WERI-Rb-1 (cell line): ENCODE measurements at regions not wholly inside any gene's neighbourhood (a gene's known extent, or its start where the extent isn't known, plus 50 kb on each side); places are given as distances from the start of the nearest gene placed in this dataset.

Experiments used
- DNase-seq: peaks from one replicate; pipeline ENCODE4 v3.0.0-alpha.2; 2020
- H3K27ac ChIP-seq: fragments of 250-450 bp; sonication (Bioruptor Pico); 2 replicates; pipeline ENCODE4 v1.5.1; 2020; ENCODE audit warnings: mild to moderate bottlenecking, moderate library complexity
- H3K27me3 ChIP-seq: fragments of 250-450 bp; sonication (Bioruptor Pico); 2 replicates; pipeline ENCODE4 v1.5.1; 2021; ENCODE audit warnings: mild to moderate bottlenecking, low read depth, moderate library complexity; ENCODE audit not compliant: insufficient read depth, severe bottlenecking
- H3K36me3 ChIP-seq: fragments of 250-450 bp; sonication (Bioruptor Pico); 2 replicates; pipeline ENCODE4 v1.5.1; 2020; ENCODE audit warnings: mild to moderate bottlenecking, moderate library complexity
- H3K4me3 ChIP-seq: 2 replicates; pipeline ENCODE4 v1.5.1; 2011; ENCODE audit warnings: low read depth, mild to moderate bottlenecking, control low read depth, low read length
- H3K9me3 ChIP-seq: fragments of 250-450 bp; sonication (Bioruptor Pico); 2 replicates; pipeline ENCODE4 v1.5.1; 2021; ENCODE audit warnings: mild to moderate bottlenecking, moderate library complexity; ENCODE audit not compliant: severe bottlenecking
- CTCF ChIP-seq: IDR thresholded peaks from 2 replicates; pipeline ENCODE4 v1.5.1; 2011; ENCODE audit warnings: low read depth, mild to moderate bottlenecking, control low read depth, inconsistent platforms, low read length

GRCh38 chr2:175630280-175631244, 371.5 kb downstream of the LNPK start:
- Histone ChIP-seq H3K27ac (no peak overlapping the region), H3K9me3 (no peaks in the 10 kb centered on the region), H3K4me3 (no peak overlapping the region), H3K36me3 (no peaks in the 10 kb centered on the region), H3K27me3 (peaks cover 65% of the 10 kb centered on the region)
- no peak for TF ChIP-seq CTCF
- DNase-seq: no peak

- Histone ChIP-seq H3K36me3 (no peaks in the 10 kb centered on the region), H3K9me3 (no peaks in the 10 kb centered on the region), H3K27ac (no peak overlapping the region), H3K27me3 (peaks cover 63% of the 10 kb centered on the region), H3K4me3 (no peak overlapping the region)
- DNase-seq: no peak
- TF ChIP-seq CTCF: no peak
Observed at GRCh38 chr2:175628243-175628642, 373.8 kb downstream of the LNPK start.

- no peaks in the 10 kb centered on the region for H3K36me3 ChIP-seq
- H3K27me3 ChIP-seq: peaks cover 60% of the 10 kb centered on the region
- TF ChIP-seq CTCF: no peak
- no peaks in the 10 kb centered on the region for H3K9me3 ChIP-seq
- no peak for DNase-seq
- no peak overlapping the region for H3K27ac ChIP-seq
- H3K4me3 ChIP-seq: no peak overlapping the region
Observed at GRCh38 chr2:175627405-175627804, 374.7 kb downstream of the LNPK start.

GRCh38 chr2:175626796-175627195, 375.3 kb downstream of the LNPK start:
- Histone ChIP-seq H3K9me3 (no peaks in the 10 kb centered on the region), H3K36me3 (no peaks in the 10 kb centered on the region), H3K27me3 (peaks cover 62% of the 10 kb centered on the region), H3K27ac (no peak overlapping the region), H3K4me3 (no peak overlapping the region)
- no peak for DNase-seq
- TF ChIP-seq CTCF: no peak

GRCh38 chr2:175624785-175625184, 377.3 kb downstream of the LNPK start:
- Histone ChIP-seq H3K27ac (no peak overlapping the region), H3K9me3 (no peaks in the 10 kb centered on the region), H3K4me3 (no peak overlapping the region), H3K27me3 (peaks cover 60% of the 10 kb centered on the region), H3K36me3 (no peaks in the 10 kb centered on the region)
- no peak for TF ChIP-seq CTCF
- no peak for DNase-seq
